GM12878 (cell line): ENCODE measurements at regions not wholly inside any gene's neighbourhood (a gene's known extent, or its start where the extent isn't known, plus 50 kb on each side); places are given as distances from the start of the nearest gene placed in this dataset.

Experiments
- ATAC-seq: fragments of 200-7000 bp; cut with Tn5 transposase; 3 replicates; pipeline ENCODE4 v1.9.1; 2020; ENCODE audit warnings: mild to moderate bottlenecking, moderate library complexity
- BruUV-seq: library from RNA; stranded (reverse); fragments of 400-500 nt; replicated peaks from 2 replicates; lab custom pipeline; 2021; lab: Mats Ljungman, UMichigan
- CTCF ChIA-PET: fragments of 300-600 bp; sonication (Branson Sonifier 250); formaldehyde crosslinking; extraction: SDS; loops from one replicate; lab custom pipeline; 2021; ENCODE audit warnings: inconsistent platforms; lab: Yijun Ruan, JAX
- POLR2A ChIA-PET: fragments of 350-600 bp; formaldehyde crosslinking; extraction: SDS; loops from one replicate; lab custom pipeline; 2021; ENCODE audit warnings: inconsistent platforms; lab: Charles Lee
- RAD21 ChIA-PET: fragments of 300-600 bp; sonication (Branson Sonifier 250); formaldehyde crosslinking; loops from one replicate; lab custom pipeline; 2023; ENCODE audit warnings: antibody characterized with exemption; ENCODE audit not compliant: unreplicated experiment; lab: Charles Lee
- SMC1A ChIA-PET: fragments of 300-600 bp; sonication (Branson Sonifier 250); formaldehyde crosslinking; loops from one replicate; lab custom pipeline; 2023; ENCODE audit not compliant: unreplicated experiment, uncharacterized antibody; lab: Charles Lee
- DNase-seq: peaks from one replicate; pipeline ENCODE4 v3.0.0-alpha.2; 2011; ENCODE audit warnings: low read depth, low spot score
- FAIRE-seq: peaks from 3 replicates; lab custom pipeline; 2011; peaks lifted over from hg19 to GRCh38; lab: Jason Lieb, UNC
- H2AFZ ChIP-seq: 2 replicates; pipeline ENCODE4 v1.6.0; 2011; ENCODE audit warnings: low read depth, low read length, control low read depth; ENCODE audit not compliant: control insufficient read depth
- H3K27ac ChIP-seq: 2 replicates; pipeline ENCODE4 v1.5.1; 2011; ENCODE audit warnings: control low read depth; ENCODE audit not compliant: control insufficient read depth, insufficient read depth
- H3K27me3 ChIP-seq, 2 experiments: replicated peaks in 1 of 2; 2 replicates each; pipeline versions ENCODE4 v1.6.0 to v1.6.1; 2011; ENCODE audit warnings: low read length in 1 of 2; ENCODE audit not compliant: control insufficient read depth in 2 of 2, insufficient read depth in 2 of 2
- H3K36me3 ChIP-seq, 2 experiments: 2 replicates each; pipeline ENCODE4 v1.5.1; 2011; ENCODE audit warnings: low read length in 1 of 2; ENCODE audit not compliant: control insufficient read depth in 2 of 2, insufficient read depth in 2 of 2
- H3K4me1 ChIP-seq: 2 replicates; pipeline ENCODE4 v1.6.1; 2011; ENCODE audit warnings: mild to moderate bottlenecking, low read length, moderate library complexity, mixed read lengths; ENCODE audit not compliant: control insufficient read depth, insufficient read depth
- H3K4me2 ChIP-seq: 2 replicates; pipeline ENCODE4 v1.6.0; 2011; ENCODE audit warnings: control low read depth; ENCODE audit not compliant: control insufficient read depth, insufficient read depth
- H3K4me3 ChIP-seq: fragments of 200-600 bp; sonication (generic); 2 replicates; pipeline ENCODE4 v1.5.1; 2016
- H3K79me2 ChIP-seq: 2 replicates; pipeline ENCODE4 v1.6.0; 2011; ENCODE audit warnings: low read length; ENCODE audit not compliant: control insufficient read depth, insufficient read depth
- H3K9ac ChIP-seq: 2 replicates; pipeline ENCODE4 v1.8.0; 2011; ENCODE audit warnings: low read length, control low read depth, mixed read lengths; ENCODE audit not compliant: control insufficient read depth, insufficient read depth
- H3K9me3 ChIP-seq: replicated peaks from 3 replicates; pipeline ENCODE4 v1.5.1; 2011; ENCODE audit warnings: mild to moderate bottlenecking, low read length; ENCODE audit not compliant: control insufficient read depth, insufficient read depth
- H4K20me1 ChIP-seq: 2 replicates; pipeline ENCODE4 v1.6.0; 2011; ENCODE audit not compliant: control insufficient read depth, insufficient read depth
- BMI1 ChIP-seq: fragments of 450-650 bp; IDR thresholded peaks from 2 replicates; pipeline ENCODE4 v1.6.1; 2016; ENCODE audit warnings: mild to moderate bottlenecking, moderate library complexity, borderline replicate concordance
- BRCA1 ChIP-seq: IDR thresholded peaks from 2 replicates; pipeline ENCODE4 v1.6.1; 2011; ENCODE audit warnings: low read depth, low read length, improper control_type of control experiment
- CBX5 ChIP-seq: sonication (generic); IDR thresholded peaks from 2 replicates; pipeline ENCODE4 v1.6.1; 2016; ENCODE audit warnings: low read depth, moderate library complexity, mild to moderate bottlenecking, inconsistent platforms
- IKZF1 ChIP-seq: fragments of 450-650 bp; conservative IDR thresholded peaks from 2 replicates; pipeline ENCODE4 v1.6.1; 2017; ENCODE audit warnings: antibody characterized with exemption, mild to moderate bottlenecking
- KLF5 ChIP-seq: fragments of 450-650 bp; IDR thresholded peaks from 2 replicates; pipeline ENCODE4 v1.6.1; 2014; ENCODE audit warnings: mild to moderate bottlenecking; ENCODE audit not compliant: partially characterized antibody
- MYB ChIP-seq: fragments of 150-350 bp; IDR thresholded peaks from 2 replicates; pipeline ENCODE4 v1.6.1; 2014; ENCODE audit warnings: mild to moderate bottlenecking, low read depth, low read length, borderline replicate concordance
- RAD21 ChIP-seq: IDR thresholded peaks from 2 replicates; pipeline ENCODE4 v1.6.1; 2011; ENCODE audit warnings: mild to moderate bottlenecking, low read depth, low read length, moderate library complexity; ENCODE audit not compliant: insufficient read depth
- SMAD5 ChIP-seq: IDR thresholded peaks from 2 replicates; pipeline ENCODE4 v1.6.1; 2016; ENCODE audit warnings: antibody characterized with exemption, low read depth
- YBX1 ChIP-seq: fragments of 450-650 bp; IDR thresholded peaks from 2 replicates; pipeline ENCODE4 v1.6.1; 2016; ENCODE audit warnings: antibody characterized with exemption
- ZBTB33 ChIP-seq: fragments of 450-650 bp; IDR thresholded peaks from 2 replicates; pipeline ENCODE4 v1.6.1; 2017; ENCODE audit warnings: mild to moderate bottlenecking
- ZBTB40 ChIP-seq: fragments of 450-650 bp; IDR thresholded peaks from 2 replicates; pipeline ENCODE4 v1.6.1; 2016; ENCODE audit warnings: mild to moderate bottlenecking, moderate library complexity, borderline replicate concordance
- WGBS: methylation state at CpG from one replicate; pipeline ENCODE4 v1.1.6; 2016; ENCODE audit warnings: low lambda C conversion rate; ENCODE audit not compliant: insufficient replicate concordance, insufficient coverage; ENCODE audit errors: missing lambda C conversion rate; 5-methylcytosine and 5-hydroxymethylcytosine counted together
- in situ Hi-C: fragments of 300-500 bp; cut with MboI; formaldehyde crosslinking; loops from 9 replicates; pipeline ENCODE4 v1.14.3; 2018; ENCODE audit warnings: mixed read lengths
- intact Hi-C: fragments of 100-400 bp; cut with micrococcal nuclease; formaldehyde crosslinking; loops from one replicate; pipeline ENCODE4 v1.14.2; 2022; ENCODE audit not compliant: unreplicated experiment

GRCh38 chr4:30413915-30414314, 306.3 kb upstream of the PCDH7 start:
- RAD21 ChIA-PET, result no interaction called here
- no peak overlapping the region for H2AFZ ChIP-seq
- no peak overlapping the region for H3K27ac ChIP-seq
- no peaks in the 10 kb centered on the region for H3K27me3 ChIP-seq
- no peaks in the 10 kb centered on the region for H3K79me2 ChIP-seq
- H3K4me3 ChIP-seq, result no peak overlapping the region
- no TSS peak for BruUV-seq
- no peak for DNase-seq
- no peak overlapping the region for H3K4me2 ChIP-seq
- H3K36me3 ChIP-seq, result no peaks in the 10 kb centered on the region
- H3K9me3 ChIP-seq, result no peaks in the 10 kb centered on the region; the same call in 1 of the 3 replicates
- no peak for FAIRE-seq
- intact Hi-C loops, result no loop called here
- no peaks in the 10 kb centered on the region for H3K4me1 ChIP-seq
- in situ Hi-C loops, result no loop called here
- ATAC-seq, result no peak
- no peaks in the 10 kb centered on the region for H4K20me1 ChIP-seq
- SMC1A ChIA-PET, result no interaction called here
- TF ChIP-seq BRCA1 (no peak), CBX5 (0 out of 2 replicates have a peak, but pooled peaks have one; percentile 52), YBX1 (no peak)
- CTCF ChIA-PET, result no interaction called here
- H3K9ac ChIP-seq, result no peak overlapping the region
- POLR2A ChIA-PET, result no interaction called here

GRCh38 chr4:30416547-30416946, 303.6 kb upstream of the PCDH7 start:
- ATAC-seq, result no peak
- H2AFZ ChIP-seq, result no peak overlapping the region
- ChIA-PET SMC1A (no interaction called here), POLR2A (no interaction called here), CTCF (no interaction called here), RAD21 (no interaction called here)
- H3K4me3 ChIP-seq, result no peak overlapping the region
- BruUV-seq, result no TSS peak
- DNase-seq, result no peak
- H3K9me3 ChIP-seq, result no peaks in the 10 kb centered on the region; the same call in 1 of the 3 replicates
- H3K79me2 ChIP-seq, result no peaks in the 10 kb centered on the region
- no peaks in the 10 kb centered on the region for H3K36me3 ChIP-seq
- H3K27me3 ChIP-seq, result no peaks in the 10 kb centered on the region
- H3K27ac ChIP-seq, result no peak overlapping the region
- no peak overlapping the region for H3K4me2 ChIP-seq
- no peaks in the 10 kb centered on the region for H4K20me1 ChIP-seq
- FAIRE-seq, result no peak
- H3K9ac ChIP-seq, result no peak overlapping the region
- intact Hi-C loops, result no loop called here
- in situ Hi-C loops, result no loop called here
- H3K4me1 ChIP-seq, result no peaks in the 10 kb centered on the region
- WGBS, result 0% methylated on average over 3 of the region's 3 CpGs
- TF ChIP-seq ZBTB33, result no peak
- no peak for TF ChIP-seq ZBTB40
- no peak for TF ChIP-seq KLF5
- no peak for TF ChIP-seq RAD21
- TF ChIP-seq BMI1, result no peak
- TF ChIP-seq MYB, result no peak
- no peak for TF ChIP-seq SMAD5
- TF ChIP-seq IKZF1, result no peak
